K562 (cell line): ENCODE measurements at regions not wholly inside any gene's neighbourhood (a gene's known extent, or its start where the extent isn't known, plus 50 kb on each side); places are given as distances from the start of the nearest gene placed in this dataset.

Source experiments
- ATF6 ChIP-seq: sonication (generic); formaldehyde crosslinking; IDR thresholded peaks from 2 replicates; pipeline ENCODE4 v1.4.0; 2020; ENCODE audit warnings: mild to moderate bottlenecking, missing genetic modification reagents
- ATF7 ChIP-seq: fragments of 450-650 bp; IDR thresholded peaks from 2 replicates; pipeline ENCODE4 v1.7.1; 2014; ENCODE audit warnings: mild to moderate bottlenecking, moderate library complexity
- CBX3 ChIP-seq, 2 experiments: IDR thresholded peaks; 1 replicate in 1 of 2; 2 replicates in 1 of 2; pipeline ENCODE4 v1.6.1; 2012; ENCODE audit warnings: inconsistent platforms in 2 of 2, low read length in 2 of 2, borderline replicate concordance in 1 of 2, control low read depth in 1 of 2
- FOXJ3 ChIP-seq: sonication (generic); formaldehyde crosslinking; IDR thresholded peaks from 2 replicates; pipeline ENCODE4 v1.4.0; 2020; ENCODE audit warnings: mild to moderate bottlenecking, missing genetic modification reagents
- GMEB1 ChIP-seq: fragments of 250-450 bp; sonication (Bioruptor Pico); IDR thresholded peaks from 2 replicates; pipeline ENCODE4 v1.4.0; 2020; ENCODE audit warnings: mild to moderate bottlenecking
- HDAC3 ChIP-seq: fragments of 450-650 bp; IDR thresholded peaks from 2 replicates; pipeline ENCODE4 v1.6.1; 2018; ENCODE audit warnings: borderline replicate concordance, mild to moderate bottlenecking, moderate library complexity; ENCODE audit not compliant: partially characterized antibody
- LCOR ChIP-seq: sonication (generic); formaldehyde crosslinking; IDR thresholded peaks from 2 replicates; pipeline ENCODE4 v1.8.0; 2022; ENCODE audit warnings: mild to moderate bottlenecking, missing genetic modification reagents
- MAX ChIP-seq: sonication (generic); formaldehyde crosslinking; IDR thresholded peaks from 2 replicates; pipeline ENCODE4 v1.9.0; 2022; ENCODE audit warnings: mild to moderate bottlenecking, missing genetic modification reagents
- NCOR1 ChIP-seq: fragments of 450-650 bp; IDR thresholded peaks from 2 replicates; pipeline ENCODE4 v1.6.1; 2016; ENCODE audit warnings: mild to moderate bottlenecking, moderate library complexity
- NRF1 ChIP-seq, 2 experiments: fragments of 450-650 bp; IDR thresholded peaks in 1 of 2; conservative IDR thresholded peaks in 1 of 2; 2 replicates each; pipeline ENCODE4 v1.6.1; 2014; ENCODE audit warnings: mild to moderate bottlenecking in 2 of 2
- PHB2 ChIP-seq: fragments of 450-650 bp; IDR thresholded peaks from 2 replicates; pipeline ENCODE4 v1.6.1; 2017; ENCODE audit warnings: low read depth
- PKNOX1 ChIP-seq: fragments of 450-650 bp; IDR thresholded peaks from 2 replicates; pipeline ENCODE4 v1.6.1; 2016
- RAD51 ChIP-seq: fragments of 450-650 bp; IDR thresholded peaks from 2 replicates; pipeline ENCODE4 v1.7.1; 2016; ENCODE audit warnings: low read depth, mild to moderate bottlenecking, borderline replicate concordance
- RFX1 ChIP-seq: fragments of 450-650 bp; IDR thresholded peaks from 2 replicates; pipeline ENCODE4 v1.6.1; 2016; ENCODE audit warnings: mild to moderate bottlenecking, moderate library complexity
- SMAD4 ChIP-seq: fragments of 250-450 bp; sonication (Bioruptor Pico); conservative IDR thresholded peaks from 2 replicates; pipeline ENCODE4 v1.8.0; 2021; ENCODE audit warnings: inconsistent platforms, mild to moderate bottlenecking, moderate library complexity
- SMARCB1 ChIP-seq: IDR thresholded peaks from 2 replicates; pipeline ENCODE4 v1.6.1; 2011; ENCODE audit warnings: improper control_type of control experiment, low read depth; ENCODE audit not compliant: insufficient read length
- STAG1 ChIP-seq: sonication (generic); formaldehyde crosslinking; IDR thresholded peaks from 2 replicates; pipeline ENCODE4 v1.5.0; 2020; ENCODE audit warnings: missing genetic modification reagents, borderline replicate concordance
- TAF9B ChIP-seq: fragments of 450-650 bp; IDR thresholded peaks from 2 replicates; pipeline ENCODE4 v1.6.1; 2018; ENCODE audit warnings: mild to moderate bottlenecking; ENCODE audit not compliant: partially characterized antibody
- TEAD2 ChIP-seq: fragments of 450-650 bp; IDR thresholded peaks from 2 replicates; pipeline ENCODE4 v1.6.1; 2016; ENCODE audit warnings: missing genetic modification characterization, control low read depth, missing compliant biosample characterization
- ZMIZ1 ChIP-seq, 2 experiments: fragments of 150-350 bp in 1 of 2; IDR thresholded peaks; 2 replicates each; pipeline ENCODE4 v1.6.1; 2012 to 2016; ENCODE audit warnings: low read depth in 2 of 2, low read length in 2 of 2, mild to moderate bottlenecking in 1 of 2, moderate library complexity in 1 of 2
- ZNF584 ChIP-seq: fragments of 200-800 bp; sonication (Bioruptor generic); IDR thresholded peaks from 2 replicates; pipeline ENCODE4 v1.6.1; 2016; ENCODE audit warnings: low read depth, mild to moderate bottlenecking, missing genetic modification characterization, missing compliant biosample characterization

GRCh38 chr2:169415233-169415748 lies 53.0 kb upstream of the LRP2 start (continued):
- TF ChIP-seq GMEB1 (CRISPR knock-in tag) (no peak), TAF9B (peak; percentile 20), MAX (peak; percentile 87), RFX1 (no peak), CBX3 (IDR thresholded peaks at IDR 0.05; ENCODE audit: borderline replicate concordance in 1 of 2, low read length in 2 of 2) (peak in 1 of 2 experiments; percentile 51; a peak in 1 of 3 replicates), ZNF584 (CRISPR knock-in tag) (no peak), NRF1 (conservative IDR thresholded peaks at IDR 0.05 in 1 of 2, IDR thresholded peaks at IDR 0.05 in 1 of 2) (peak in 1 of 2 experiments; percentile 51; a peak in 2 of 4 replicates), LCOR (peak; percentile 75; the same call in 1 of the 2 replicates), STAG1 (CRISPR knock-in tag) (no peak), RAD51 (peak; percentile 86), ZMIZ1 (IDR thresholded peaks at IDR 0.05; ENCODE audit: low read depth in 2 of 2, low read length in 2 of 2) (peak in 1 of 2 experiments; percentile 82; a peak in 2 of 4 replicates), PHB2 (peak; percentile 77), TEAD2 (tag) (peak; percentile 69; the same call in 1 of the 2 replicates), PKNOX1 (peak; percentile 54), ATF6 (CRISPR knock-in tag) (0 out of 2 replicates have a peak, but pooled peaks have one; percentile 29), SMARCB1 (peak; percentile 89), SMAD4 (CRISPR knock-in tag) (peak; percentile 76), NCOR1 (peak; percentile 90), FOXJ3 (no peak), ATF7 (peak; percentile 95), HDAC3 (peak; percentile 42)
